Keratinocyte (primary cell): ENCODE measurements at regions not wholly inside any gene's neighbourhood (a gene's known extent, or its start where the extent isn't known, plus 50 kb on each side); places are given as distances from the start of the nearest gene placed in this dataset.

Experiments
- EZH2 ChIP-seq: IDR thresholded peaks from one replicate; pipeline ENCODE4 v1.6.1; 2012; ENCODE audit warnings: inconsistent platforms, mild to moderate bottlenecking, low read length, moderate library complexity
- TF ChIP-seq, protein P1 (sequence below), 3 experiments: IDR thresholded peaks in 1 of 3; conservative IDR thresholded peaks in 1 of 3; optimal IDR thresholded peaks in 1 of 3; 2 replicates in 2 of 3; 3 replicates in 1 of 3; pipeline versions ENCODE3 to v1.5.1; 2011; ENCODE audit warnings: low read length in 3 of 3, mild to moderate bottlenecking in 3 of 3, moderate library complexity in 2 of 3, control low read depth in 1 of 3, inconsistent platforms in 1 of 3; ENCODE audit not compliant: insufficient read depth in 2 of 3; ENCODE audit errors: extremely low read depth in 1 of 3

DNA sequence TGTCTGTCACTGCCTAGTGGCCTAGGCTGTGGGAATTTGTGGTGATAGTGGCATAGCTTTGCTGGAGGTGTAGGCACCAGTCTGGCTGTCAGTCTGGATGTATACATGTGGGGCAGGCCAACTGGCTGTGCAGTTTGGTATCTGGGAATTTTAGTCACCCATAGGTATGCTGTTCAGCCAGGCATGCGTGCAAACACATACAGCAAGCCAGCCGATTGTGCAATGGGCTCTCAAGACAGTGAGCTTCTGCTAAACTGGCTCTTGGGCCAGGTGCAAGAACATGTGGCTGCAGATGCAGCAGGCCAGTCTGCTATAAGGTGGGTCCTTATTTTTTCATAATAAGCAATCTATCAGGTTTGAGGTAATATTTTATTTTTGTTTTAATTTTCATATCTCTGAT lies 87.1 kb upstream of the PLSCR5 start:
- TF ChIP-seq, protein P1, sequence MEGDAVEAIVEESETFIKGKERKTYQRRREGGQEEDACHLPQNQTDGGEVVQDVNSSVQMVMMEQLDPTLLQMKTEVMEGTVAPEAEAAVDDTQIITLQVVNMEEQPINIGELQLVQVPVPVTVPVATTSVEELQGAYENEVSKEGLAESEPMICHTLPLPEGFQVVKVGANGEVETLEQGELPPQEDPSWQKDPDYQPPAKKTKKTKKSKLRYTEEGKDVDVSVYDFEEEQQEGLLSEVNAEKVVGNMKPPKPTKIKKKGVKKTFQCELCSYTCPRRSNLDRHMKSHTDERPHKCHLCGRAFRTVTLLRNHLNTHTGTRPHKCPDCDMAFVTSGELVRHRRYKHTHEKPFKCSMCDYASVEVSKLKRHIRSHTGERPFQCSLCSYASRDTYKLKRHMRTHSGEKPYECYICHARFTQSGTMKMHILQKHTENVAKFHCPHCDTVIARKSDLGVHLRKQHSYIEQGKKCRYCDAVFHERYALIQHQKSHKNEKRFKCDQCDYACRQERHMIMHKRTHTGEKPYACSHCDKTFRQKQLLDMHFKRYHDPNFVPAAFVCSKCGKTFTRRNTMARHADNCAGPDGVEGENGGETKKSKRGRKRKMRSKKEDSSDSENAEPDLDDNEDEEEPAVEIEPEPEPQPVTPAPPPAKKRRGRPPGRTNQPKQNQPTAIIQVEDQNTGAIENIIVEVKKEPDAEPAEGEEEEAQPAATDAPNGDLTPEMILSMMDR (optimal IDR thresholded peaks at IDR 0.05 in 1 of 3, IDR thresholded peaks at IDR 0.05 in 1 of 3, conservative IDR thresholded peaks at IDR 0.05 in 1 of 3; ENCODE audit: extremely low read depth in 1 of 3, insufficient read depth in 2 of 3, low read length in 3 of 3): no peak
- no peak for TF ChIP-seq EZH2
